ENCODE measurements at regions not wholly inside any gene's neighbourhood (a gene's known extent, or its start where the extent isn't known, plus 50 kb on each side); places are given as distances from the start of the nearest gene placed in this dataset.

GRCh38 chr13:22253107-22253506, 582.2 kb downstream of the FGF9 start:
- DNase-seq, result no peak

GRCh38 chr13:22256111-22256639, 585.3 kb downstream of the FGF9 start:
- no peak for DNase-seq

GRCh38 chr13:22262001-22262885, 591.4 kb downstream of the FGF9 start:
- DNase-seq, result no peak

- no peak for DNase-seq
Observed at GRCh38 chr13:22263185-22263584, 592.3 kb downstream of the FGF9 start.

GRCh38 chr13:22265563-22265962, 594.7 kb downstream of the FGF9 start:
- no peak for DNase-seq

GRCh38 chr13:22270881-22271280, 600.0 kb downstream of the FGF9 start:
- no peak for DNase-seq

GRCh38 chr13:22271903-22272302, 601.0 kb downstream of the FGF9 start:
- no peak for DNase-seq

GRCh38 chr13:22275393-22275792, 604.5 kb downstream of the FGF9 start:
- no peak for DNase-seq

GRCh38 chr13:22276616-22277015, 605.7 kb downstream of the FGF9 start:
- DNase-seq, result no peak

- no peak for DNase-seq
Observed at GRCh38 chr13:22278336-22278929, 607.6 kb downstream of the FGF9 start.

GRCh38 chr13:22285867-22286266, 615.0 kb downstream of the FGF9 start:
- no peak for DNase-seq

- DNase-seq, result no peak
Observed at GRCh38 chr13:22286338-22286737, 615.5 kb downstream of the FGF9 start.

- DNase-seq, result no peak
Observed at GRCh38 chr13:22287343-22287920, 616.6 kb downstream of the FGF9 start.

- DNase-seq, result no peak
Observed at GRCh38 chr13:22288496-22288895, 617.6 kb downstream of the FGF9 start.

GRCh38 chr13:22289711-22290110, 618.8 kb downstream of the FGF9 start:
- DNase-seq, result no peak

- no peak for DNase-seq
Observed at GRCh38 chr13:22298530-22298929, 627.7 kb downstream of the FGF9 start.

- no peak for DNase-seq
Observed at GRCh38 chr13:22311734-22312404, 641.0 kb downstream of the FGF9 start.

GRCh38 chr13:22312405-22312803, 641.5 kb downstream of the FGF9 start:
- DNase-seq, result no peak

- no peak for DNase-seq
Observed at GRCh38 chr13:22316494-22317025, 645.7 kb downstream of the FGF9 start.

- no peak for DNase-seq
Observed at GRCh38 chr13:22320991-22321390, 650.1 kb downstream of the FGF9 start.

GRCh38 chr13:22325761-22326160, 654.9 kb downstream of the FGF9 start:
- no peak for DNase-seq

- no peak for DNase-seq
Observed at GRCh38 chr13:22332416-22332815, 661.5 kb downstream of the FGF9 start.

- no peak for DNase-seq
Observed at GRCh38 chr13:22336460-22336859, 665.6 kb downstream of the FGF9 start.
